Stimulated activated naive CD8-positive, alpha-beta T cell treated with anti-CD3 and anti-CD28 coated beads, Interleukin-15, Interleukin-2, amounts not matched to agents 100 U/mL and 50 U/mL, for 24 hours (primary cell): ENCODE measurements at regions not wholly inside any gene's neighbourhood (a gene's known extent, or its start where the extent isn't known, plus 50 kb on each side); places are given as distances from the start of the nearest gene placed in this dataset.

Experiments
- ATAC-seq: fragments of 150-1000 bp; cut with Tn5 transposase; one replicate; pipeline ENCODE4 v1.10.0; 2021
- DNase-seq: peaks from one replicate; pipeline ENCODE4 v3.0.0; 2021

DNA sequence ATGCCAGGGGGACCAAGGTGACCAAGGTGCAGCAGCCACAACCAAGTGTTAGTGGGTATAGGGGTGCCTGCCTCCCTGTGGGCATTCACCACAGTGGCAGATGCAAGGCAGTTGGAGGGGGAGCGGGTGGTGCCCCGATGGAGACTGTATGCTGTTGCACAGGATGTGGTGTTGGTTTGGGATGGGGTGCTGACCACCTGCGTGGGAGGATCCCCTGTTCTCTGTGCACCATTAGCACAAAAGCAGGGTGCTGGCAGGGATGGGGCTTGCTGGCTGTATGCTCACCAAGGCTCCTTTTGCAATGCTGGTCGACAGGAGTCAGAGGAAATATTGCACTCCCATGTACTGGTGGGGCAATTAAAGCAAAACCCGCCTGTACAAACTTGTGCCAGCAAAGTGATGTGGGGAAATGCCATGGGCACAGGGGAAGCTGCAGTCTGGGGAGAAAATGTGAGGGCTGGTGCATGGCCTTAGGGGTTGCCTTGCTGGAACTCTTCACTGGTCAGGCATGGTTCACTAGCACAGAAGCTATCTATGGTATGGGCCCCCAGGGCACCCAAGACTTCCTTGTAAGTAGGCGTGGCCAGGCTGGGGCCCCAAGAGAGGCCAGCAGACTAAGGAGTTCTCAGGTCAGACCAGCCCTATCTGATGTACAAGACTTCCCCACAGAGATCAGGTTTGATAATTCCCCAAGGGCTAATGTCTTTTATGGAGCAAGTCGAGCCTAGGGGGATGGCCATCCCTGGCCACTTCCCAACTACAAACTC, 51.9 kb upstream of the GNAT3 start:
- DNase-seq (no peak), ATAC-seq (peak; percentile 9)

GRCh38 chr7:80565554-80565953, 53.7 kb upstream of the GNAT3 start:
- ATAC-seq (no peak), DNase-seq (no peak)

DNA sequence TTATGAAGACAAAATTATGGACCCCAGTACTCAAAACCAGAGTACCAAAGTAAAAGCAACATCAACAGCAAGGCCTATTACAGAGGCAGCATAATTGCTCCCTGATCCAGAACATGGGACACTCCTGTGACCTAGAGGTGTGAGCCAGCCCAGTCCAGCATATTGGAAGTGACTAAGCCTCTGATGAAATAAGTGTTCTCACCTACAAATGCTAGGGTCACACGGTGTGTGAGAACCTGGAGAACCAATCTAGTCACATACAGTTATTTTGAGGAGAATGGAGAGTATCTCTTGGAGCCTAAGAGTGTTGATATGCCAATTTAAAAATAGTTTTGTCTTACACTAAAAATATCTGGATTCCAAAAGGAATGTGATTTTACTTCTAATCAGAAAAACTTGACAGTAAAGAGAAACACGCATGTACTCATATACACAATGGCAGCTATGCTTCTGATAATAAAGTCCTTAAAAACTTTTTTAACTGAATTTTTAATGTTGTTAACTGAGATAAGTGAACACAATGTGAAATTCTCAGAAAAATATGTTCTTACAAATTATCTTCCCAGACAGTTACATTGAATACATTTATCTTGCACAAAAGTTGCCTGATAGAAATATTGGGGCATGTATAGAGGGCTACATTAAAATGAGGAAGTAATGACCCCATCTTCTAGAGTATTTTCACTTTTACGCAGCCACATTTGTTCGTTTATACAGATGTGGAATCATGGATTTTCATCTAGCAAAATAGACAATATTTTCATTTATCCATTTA, 56.8 kb upstream of the CD36 start:
- ATAC-seq (no peak), DNase-seq (no peak)

GRCh38 chr7:80583901-80584300, 54.5 kb upstream of the CD36 start:
- DNase-seq (no peak), ATAC-seq (no peak)

DNA sequence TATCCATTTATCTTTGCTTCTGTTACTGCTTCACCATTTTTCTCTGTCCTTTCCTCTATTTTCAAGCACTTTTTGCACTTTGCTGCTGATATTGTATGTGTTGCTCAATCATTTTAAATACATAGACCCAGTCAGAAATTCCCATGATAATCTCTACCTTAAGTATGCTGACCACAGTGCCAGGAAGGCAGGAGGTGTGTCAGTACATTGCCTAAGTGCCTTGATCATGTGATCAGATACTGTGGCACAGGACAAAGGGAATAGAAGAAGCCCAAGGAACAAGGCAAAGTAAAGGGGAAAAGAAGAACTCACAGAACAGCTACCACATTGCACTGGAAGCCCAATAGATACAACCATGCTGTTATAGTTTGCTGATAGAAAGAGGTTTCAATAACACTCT, 53.7 kb upstream of the CD36 start:
- no peak for DNase-seq
- no peak for ATAC-seq

DNA sequence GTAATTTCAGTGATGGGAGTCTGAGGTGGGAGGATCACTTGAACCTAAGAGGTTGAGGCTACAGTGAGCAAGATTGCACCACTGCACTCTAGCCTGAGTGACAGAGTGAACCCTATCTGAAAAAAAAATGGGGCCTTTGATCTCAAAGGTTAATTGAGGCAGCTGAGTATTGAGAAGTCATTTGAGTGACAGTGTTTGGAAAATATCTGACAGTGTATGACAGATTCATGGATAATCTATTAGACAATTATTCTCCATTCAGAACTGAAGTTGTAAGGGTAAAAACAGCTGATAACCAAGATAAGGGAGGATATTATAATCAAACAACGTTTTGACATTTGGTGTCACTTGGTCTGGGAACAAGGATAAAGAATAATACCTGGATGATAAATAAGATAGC, 50.9 kb upstream of the CD36 start:
- ATAC-seq, result no peak
- DNase-seq, result no peak

DNA sequence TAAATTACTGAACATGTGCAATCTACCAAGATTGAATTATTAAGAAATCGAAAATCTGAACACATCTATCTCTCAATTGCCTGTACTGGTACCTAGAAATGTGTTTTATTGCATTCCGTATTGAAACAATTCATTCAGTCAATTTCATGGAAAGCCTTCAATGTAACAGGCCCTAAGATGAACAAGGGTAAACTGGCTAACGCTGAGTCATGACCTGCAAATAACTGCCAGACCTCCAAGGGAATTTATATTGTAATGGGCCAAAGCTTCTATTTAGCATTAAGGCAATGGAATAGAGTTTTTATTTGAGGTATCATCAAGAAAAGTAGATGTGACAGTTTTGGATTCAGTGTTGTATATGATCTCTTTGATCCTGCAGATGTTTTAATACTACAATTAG, 49.9 kb upstream of the CD36 start:
- ATAC-seq, result no peak
- DNase-seq, result no peak
